GM12878 (cell line): ENCODE measurements at regions not wholly inside any gene's neighbourhood (a gene's known extent, or its start where the extent isn't known, plus 50 kb on each side); places are given as distances from the start of the nearest gene placed in this dataset.

Experiments used
- CEBPB ChIP-seq, 2 experiments: fragments of 150-350 bp in 1 of 2; IDR thresholded peaks; 2 replicates each; pipeline ENCODE4 v1.6.1; 2012 to 2014; ENCODE audit warnings: low read depth in 2 of 2, low read length in 2 of 2, borderline replicate concordance in 1 of 2, inconsistent platforms in 1 of 2
- CTCF ChIP-seq, 3 experiments: IDR thresholded peaks in 2 of 3; conservative IDR thresholded peaks in 1 of 3; 2 replicates each; pipeline ENCODE4 v1.5.1; 2011; ENCODE audit warnings: low read depth in 3 of 3, low read length in 3 of 3, mild to moderate bottlenecking in 3 of 3, control low read depth in 2 of 3, moderate library complexity in 2 of 3, inconsistent platforms in 1 of 3, mixed read lengths in 1 of 3; ENCODE audit not compliant: control insufficient read depth in 2 of 3, insufficient read depth in 1 of 3; ENCODE audit errors: extremely low read depth in 1 of 3
- EP300 ChIP-seq, 2 experiments: fragments of 150-350 bp in 1 of 2; IDR thresholded peaks; 2 replicates each; pipeline ENCODE4 v1.6.1; 2011 to 2012; ENCODE audit warnings: low read depth in 2 of 2, low read length in 2 of 2, borderline replicate concordance in 1 of 2, improper control_type of control experiment in 1 of 2, inconsistent platforms in 1 of 2; ENCODE audit not compliant: control insufficient read depth in 1 of 2
- KAT2A ChIP-seq: conservative IDR thresholded peaks from 2 replicates; pipeline ENCODE4 v1.6.1; 2011; ENCODE audit warnings: low read depth, low read length; ENCODE audit not compliant: control insufficient read depth
- NR2C2 ChIP-seq: IDR thresholded peaks from 2 replicates; pipeline ENCODE4 v1.6.1; 2011; ENCODE audit warnings: borderline replicate concordance, low read depth; ENCODE audit not compliant: control insufficient read depth, insufficient read length
- PAX5 ChIP-seq: IDR thresholded peaks from 2 replicates; pipeline ENCODE4 v1.6.1; 2011; ENCODE audit warnings: low read depth, low read length, borderline replicate concordance
- POLR2A ChIP-seq: IDR thresholded peaks from 2 replicates; pipeline ENCODE4 v1.6.1; 2011; ENCODE audit warnings: low read depth, mild to moderate bottlenecking, low read length
- RCOR1 ChIP-seq: conservative IDR thresholded peaks from 2 replicates; pipeline ENCODE4 v1.6.1; 2012; ENCODE audit warnings: low read depth, low read length, improper control_type of control experiment
- REST ChIP-seq: IDR thresholded peaks from 2 replicates; pipeline ENCODE4 v1.6.1; 2012; ENCODE audit warnings: mild to moderate bottlenecking, low read depth, low read length
- SIN3A ChIP-seq: IDR thresholded peaks from 2 replicates; pipeline ENCODE4 v1.6.1; 2012; ENCODE audit warnings: low read depth, low read length, improper control_type of control experiment
- SIX5 ChIP-seq: IDR thresholded peaks from 2 replicates; pipeline ENCODE4 v1.6.1; 2011; ENCODE audit warnings: mild to moderate bottlenecking, low read depth, low read length, moderate library complexity; ENCODE audit not compliant: severe bottlenecking
- SMC3 ChIP-seq: IDR thresholded peaks from 2 replicates; pipeline ENCODE4 v1.6.1; 2011; ENCODE audit warnings: low read length, improper control_type of control experiment, borderline replicate concordance
- SRF ChIP-seq, 2 experiments: IDR thresholded peaks; 2 replicates each; pipeline ENCODE4 v1.6.1; 2011; ENCODE audit warnings: low read depth in 2 of 2, low read length in 2 of 2, mild to moderate bottlenecking in 1 of 2, moderate library complexity in 1 of 2
- ZNF24 ChIP-seq: fragments of 450-650 bp; IDR thresholded peaks from 2 replicates; pipeline ENCODE4 v1.6.1; 2017; ENCODE audit warnings: antibody characterized with exemption, mild to moderate bottlenecking

GRCh38 chr14:97477353-97477752 is 680.2 kb downstream of the VRK1 start:
- TF ChIP-seq EP300 (IDR thresholded peaks at IDR 0.05; ENCODE audit: borderline replicate concordance in 1 of 2, control insufficient read depth in 1 of 2, low read depth in 2 of 2, low read length in 2 of 2) (no peak), ZNF24 (no peak), SIN3A (no peak), CEBPB (IDR thresholded peaks at IDR 0.05; ENCODE audit: borderline replicate concordance in 1 of 2, low read depth in 2 of 2, low read length in 2 of 2) (no peak), NR2C2 (no peak), SIX5 (no peak), RCOR1 (no peak), SRF (IDR thresholded peaks at IDR 0.05; ENCODE audit: low read depth in 2 of 2, low read length in 2 of 2) (no peak), CTCF (IDR thresholded peaks at IDR 0.05 in 2 of 3, conservative IDR thresholded peaks at IDR 0.05 in 1 of 3; ENCODE audit: control insufficient read depth in 2 of 3, extremely low read depth in 1 of 3, insufficient read depth in 1 of 3, low read depth in 3 of 3, low read length in 3 of 3) (no peak), KAT2A (no peak), REST (no peak), POLR2A (no peak), SMC3 (no peak), PAX5 (no peak)
